ENCODE measurements at regions not wholly inside any gene's neighbourhood (a gene's known extent, or its start where the extent isn't known, plus 50 kb on each side); places are given as distances from the start of the nearest gene placed in this dataset.
"Not testable (repeated sequence)": the region's sequence is repeated elsewhere in the genome, so short reads cannot be mapped to it uniquely, and the experiment has no call there.

- FAIRE-seq (no peak), DNase-seq (ENCODE audit: low spot score) (no peak)
Observed at GRCh38 chr15:35211240-35211902, 126.3 kb upstream of the NANOGP8 start.

DNA sequence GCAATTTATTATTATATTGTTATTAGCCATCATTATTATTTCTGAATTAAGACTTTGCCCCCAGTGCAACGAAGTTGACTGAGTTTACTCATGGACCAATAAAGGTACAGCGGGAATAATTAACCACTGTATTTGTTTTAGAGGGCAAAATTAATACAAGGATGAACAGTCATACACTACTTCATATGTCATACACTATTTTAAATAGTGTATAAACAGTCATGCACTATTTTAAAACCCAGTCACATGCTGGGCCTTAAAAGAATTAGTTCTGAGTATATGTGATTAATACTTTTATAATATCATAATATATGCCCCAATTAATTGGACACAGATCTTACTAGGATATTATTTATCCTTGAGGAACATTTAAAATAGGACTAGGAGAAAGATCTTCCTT, 125.3 kb upstream of the NANOGP8 start:
- FAIRE-seq: no peak
- DNase-seq (ENCODE audit: low spot score): no peak

GRCh38 chr15:35209838-35210237, 124.7 kb upstream of the NANOGP8 start:
- no peak for DNase-seq (ENCODE audit: low spot score)
- no peak for FAIRE-seq

DNA sequence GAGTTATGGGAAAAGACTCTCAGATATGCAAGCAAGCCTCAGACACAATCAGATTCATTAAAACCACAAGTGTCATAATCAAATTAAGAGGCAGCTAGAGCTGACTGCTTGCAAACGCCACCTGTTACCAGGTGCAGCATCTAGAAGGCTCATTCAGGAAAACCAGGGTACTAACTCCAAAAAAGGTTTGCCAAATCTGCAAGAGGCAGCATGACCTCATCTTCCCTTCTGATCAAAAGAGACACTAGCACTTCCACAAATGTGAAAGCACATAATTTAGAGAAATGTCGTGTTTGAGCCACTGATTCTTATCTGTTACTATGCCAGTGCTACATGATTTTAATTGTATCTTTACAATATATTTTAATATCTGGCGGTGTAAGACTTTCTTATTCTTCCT, 123.3 kb upstream of the NANOGP8 start:
- DNase-seq (ENCODE audit: low spot score): no peak
- no peak for FAIRE-seq

DNA sequence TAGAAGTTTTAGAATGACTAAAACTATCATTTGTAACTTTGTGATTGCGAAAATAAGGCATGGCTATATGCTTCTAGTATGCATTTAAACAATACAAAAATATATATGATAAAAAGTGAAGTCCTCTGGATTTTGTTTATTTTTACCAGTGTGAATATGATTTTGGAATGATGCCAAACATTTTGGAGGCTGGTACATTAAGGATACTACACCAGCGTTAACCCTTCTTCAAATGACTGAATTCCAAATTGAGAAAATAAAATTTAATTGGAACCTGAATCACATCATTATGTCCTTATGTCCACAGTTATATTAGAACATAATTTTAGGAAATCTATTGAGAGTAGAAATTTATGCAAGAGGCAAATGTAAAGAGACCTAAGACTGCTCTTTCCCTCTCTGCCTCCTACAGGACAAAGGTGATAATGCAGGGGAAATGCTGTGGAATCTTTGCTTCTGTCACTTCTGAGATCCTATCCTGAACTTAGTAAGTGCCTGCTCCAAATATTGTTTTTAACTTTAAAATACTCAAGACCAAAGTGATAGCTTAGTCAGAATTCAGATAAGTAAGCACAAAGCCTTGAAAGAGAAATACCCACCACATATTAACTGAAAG, 121.1 kb upstream of the NANOGP8 start:
- FAIRE-seq (peak; percentile 55), DNase-seq (ENCODE audit: low spot score) (peak; percentile 9)

GRCh38 chr15:35198197-35198596, 113.1 kb upstream of the NANOGP8 start:
- DNase-seq (ENCODE audit: low spot score) (no peak), FAIRE-seq (no peak)

GRCh38 chr15:35197754-35198153, 112.7 kb upstream of the NANOGP8 start:
- DNase-seq (ENCODE audit: low spot score) (no peak), FAIRE-seq (no peak)

DNA sequence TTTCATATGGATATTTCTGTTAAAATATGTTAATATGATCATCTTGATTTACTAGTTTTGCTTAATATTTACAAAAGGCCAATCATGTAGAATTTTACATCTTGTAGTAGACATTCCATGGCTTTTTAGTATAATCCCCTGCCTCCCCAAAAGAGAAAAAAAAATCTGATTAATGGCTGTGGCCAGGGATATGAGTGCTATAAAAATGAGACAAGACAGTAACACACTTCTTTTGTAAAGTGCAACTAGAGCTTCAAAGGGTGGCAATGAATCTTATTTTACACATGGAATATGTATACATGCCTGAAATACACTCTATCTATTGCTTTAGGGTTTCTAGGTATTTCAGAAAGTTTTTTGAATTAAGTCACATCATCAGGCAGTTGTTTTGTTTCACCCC, 112.2 kb upstream of the NANOGP8 start:
- FAIRE-seq: no peak
- no peak for DNase-seq (ENCODE audit: low spot score)

DNA sequence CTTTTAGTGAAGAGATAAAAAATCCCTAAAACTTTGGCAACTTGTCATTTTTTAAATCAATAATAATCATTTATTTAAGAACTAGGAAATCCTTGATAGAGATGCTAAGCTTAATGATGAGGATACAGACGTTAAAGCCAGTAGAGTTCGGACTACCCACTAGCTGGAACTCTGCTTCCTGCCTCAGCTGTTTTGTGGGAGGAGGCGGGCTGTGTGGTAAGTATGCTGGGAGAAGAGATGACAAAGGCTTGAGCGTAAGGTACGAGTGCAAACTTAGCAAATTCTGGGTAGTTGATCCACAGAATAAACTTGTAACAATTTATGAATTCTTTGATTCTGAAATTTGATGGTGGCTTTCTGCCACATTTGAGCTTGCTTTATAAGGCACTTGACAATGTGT, 111.2 kb upstream of the NANOGP8 start:
- no peak for FAIRE-seq

DNA sequence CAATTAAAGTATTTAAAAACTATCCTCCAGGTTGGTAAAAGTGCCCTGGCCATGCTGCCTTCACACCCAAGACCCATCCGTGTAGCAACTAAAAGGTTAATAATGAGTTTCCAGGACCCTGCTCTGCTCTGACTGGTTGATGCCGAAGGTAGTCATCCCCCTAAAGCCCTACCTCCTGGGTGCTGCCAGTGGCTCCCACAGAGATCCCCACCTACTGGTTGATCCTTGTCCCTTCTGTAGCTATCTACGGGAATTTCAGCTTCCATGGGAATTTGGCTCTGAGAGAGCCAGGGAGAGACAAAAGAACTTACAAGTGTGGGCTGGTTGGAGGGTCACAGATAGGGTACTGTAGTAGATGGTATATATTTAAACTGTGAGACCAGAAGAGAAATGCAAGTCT, 110.6 kb upstream of the NANOGP8 start:
- FAIRE-seq (no peak), DNase-seq (ENCODE audit: low spot score) (no peak)

More for the DNA sequence above, 111.2 kb upstream of the NANOGP8 start:
- DNase-seq (ENCODE audit: low spot score): no peak

DNA sequence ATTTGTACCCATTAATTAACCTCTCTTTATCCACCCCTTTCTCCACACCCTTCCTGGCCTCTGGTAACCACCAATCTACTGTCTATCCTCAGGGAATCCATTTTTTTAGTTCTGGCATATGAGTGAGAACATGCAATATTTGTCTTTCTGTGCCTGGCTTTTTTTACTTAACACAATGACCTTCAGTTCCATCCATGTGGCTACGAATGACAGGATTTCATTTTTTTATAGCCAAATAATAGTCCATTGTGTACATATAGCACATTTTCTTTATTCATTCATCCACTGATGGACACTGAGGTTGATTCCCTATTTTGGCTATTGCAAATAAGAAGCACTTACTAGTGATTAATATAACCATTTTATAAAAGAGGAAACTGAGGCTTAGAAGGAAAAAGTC, 109.9 kb upstream of the NANOGP8 start:
- DNase-seq (ENCODE audit: low spot score): no peak
- no peak for FAIRE-seq

GRCh38 chr15:35194296-35194695, 109.2 kb upstream of the NANOGP8 start:
- FAIRE-seq: no peak

DNA sequence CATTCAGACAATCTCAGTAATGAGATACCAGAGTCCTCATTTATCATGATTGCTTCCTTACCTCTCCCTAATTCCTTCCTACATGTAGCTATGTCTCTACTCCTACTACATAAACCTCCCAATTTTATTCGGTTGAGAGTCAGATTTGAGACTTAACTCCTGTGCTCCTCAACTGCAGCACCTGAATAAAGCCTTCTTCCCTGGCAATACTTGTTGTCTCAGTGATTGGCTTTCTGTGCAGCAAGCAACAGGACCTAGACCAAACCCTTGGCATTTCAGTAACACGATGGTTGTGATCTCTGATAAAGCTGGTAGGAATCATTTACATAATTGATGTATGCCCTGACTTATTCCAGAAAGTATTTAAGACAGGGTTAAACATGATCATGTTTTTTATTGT, 106.7 kb upstream of the NANOGP8 start:
- no peak for FAIRE-seq
- no peak for DNase-seq (ENCODE audit: low spot score)

More at GRCh38 chr15:35194296-35194695, 109.2 kb upstream of the NANOGP8 start:
- DNase-seq (ENCODE audit: low spot score): no peak

DNA sequence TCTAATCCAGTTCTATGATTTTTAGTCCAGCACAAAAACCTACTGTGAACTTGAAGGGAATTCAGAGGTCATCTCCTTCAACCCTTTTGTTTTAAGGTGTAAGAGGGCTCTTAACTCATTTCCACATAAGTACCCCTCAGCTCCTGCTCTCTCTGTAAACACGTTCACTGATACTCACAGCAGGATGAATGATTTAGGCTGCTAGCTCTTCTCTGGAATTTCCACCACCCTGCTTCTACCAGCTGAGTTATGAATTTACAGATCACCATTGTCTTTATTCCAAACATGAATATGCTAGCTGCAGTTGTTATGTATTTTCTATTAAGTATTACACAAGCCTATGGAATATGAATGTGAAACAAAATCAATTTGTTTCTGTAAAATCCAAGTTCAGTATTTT, 101.3 kb upstream of the NANOGP8 start:
- FAIRE-seq: no peak
- DNase-seq (ENCODE audit: low spot score): no peak

DNA sequence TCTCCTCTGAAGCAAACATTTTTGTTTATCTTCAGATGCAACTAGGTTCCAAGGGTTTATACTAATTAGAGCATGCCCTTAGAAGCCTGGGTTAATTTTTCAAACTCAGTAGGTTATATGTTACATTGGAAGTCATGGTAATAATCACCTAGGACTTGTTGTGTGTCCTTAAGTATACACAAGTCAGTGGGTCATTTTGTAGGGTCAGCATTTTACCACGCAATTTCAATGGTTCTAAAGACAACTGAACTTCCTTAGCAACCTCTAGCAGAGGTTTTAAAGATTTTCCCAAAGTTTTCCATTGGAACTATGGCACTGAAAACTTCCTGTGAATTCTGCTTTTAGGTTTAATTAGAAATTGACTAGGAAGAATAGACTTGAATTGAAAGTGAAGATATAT, 99.6 kb upstream of the NANOGP8 start:
- no peak for DNase-seq (ENCODE audit: low spot score)

DNA sequence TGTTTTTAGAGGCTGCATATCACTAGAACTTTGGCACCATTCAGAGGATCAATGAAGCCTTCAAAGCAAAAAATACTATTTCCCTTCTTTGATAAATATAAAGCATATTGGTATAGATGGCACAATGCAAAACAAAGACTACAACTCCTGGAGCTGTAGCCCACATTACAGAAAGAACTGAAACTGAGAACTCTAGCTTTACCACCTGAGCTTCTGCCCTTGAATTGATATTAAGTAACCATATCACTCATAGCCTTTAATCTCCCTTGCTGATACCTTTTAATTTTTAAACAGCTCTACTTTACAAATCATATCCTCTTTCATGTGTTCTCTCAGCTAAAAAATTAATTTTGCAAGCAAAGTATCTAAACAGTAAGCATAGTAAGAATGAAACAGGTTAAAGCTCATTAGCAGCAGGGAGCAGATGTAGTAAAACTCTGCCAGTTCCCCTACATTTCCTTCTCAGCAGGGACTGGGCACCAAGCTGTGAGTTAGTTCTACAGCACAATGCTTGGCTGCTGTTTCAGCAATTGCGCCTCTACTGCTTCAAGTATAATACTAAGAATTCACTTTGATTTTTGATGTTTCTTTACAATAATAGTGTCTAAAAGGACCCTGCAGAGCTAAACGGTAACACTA, 97.9 kb upstream of the NANOGP8 start:
- DNase-seq (ENCODE audit: low spot score) (no peak), FAIRE-seq (no peak)

More for the DNA sequence above, 99.6 kb upstream of the NANOGP8 start:
- FAIRE-seq: no peak

DNA sequence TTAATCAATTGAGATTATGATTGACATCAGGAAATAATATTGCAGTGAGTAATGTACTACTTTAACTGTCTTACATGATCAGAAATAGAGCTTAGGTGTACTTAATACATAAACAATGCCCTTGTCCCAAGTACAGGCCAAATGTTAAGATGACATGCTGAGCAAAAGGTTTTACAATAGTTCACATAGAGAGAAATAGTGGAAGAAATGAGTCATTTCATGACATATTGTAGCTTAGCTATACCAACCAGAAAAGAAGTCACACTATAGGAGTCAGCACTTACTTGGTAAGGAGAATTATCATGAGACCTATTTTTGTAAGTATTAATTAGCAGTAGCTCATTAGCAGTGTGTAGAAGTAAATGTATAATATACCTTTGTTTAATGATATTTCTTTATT, 96.4 kb upstream of the NANOGP8 start:
- DNase-seq (ENCODE audit: low spot score) (no peak), FAIRE-seq (no peak)

GRCh38 chr15:35179739-35180138, 94.6 kb upstream of the NANOGP8 start:
- FAIRE-seq: no peak
- no peak for DNase-seq (ENCODE audit: low spot score)

DNA sequence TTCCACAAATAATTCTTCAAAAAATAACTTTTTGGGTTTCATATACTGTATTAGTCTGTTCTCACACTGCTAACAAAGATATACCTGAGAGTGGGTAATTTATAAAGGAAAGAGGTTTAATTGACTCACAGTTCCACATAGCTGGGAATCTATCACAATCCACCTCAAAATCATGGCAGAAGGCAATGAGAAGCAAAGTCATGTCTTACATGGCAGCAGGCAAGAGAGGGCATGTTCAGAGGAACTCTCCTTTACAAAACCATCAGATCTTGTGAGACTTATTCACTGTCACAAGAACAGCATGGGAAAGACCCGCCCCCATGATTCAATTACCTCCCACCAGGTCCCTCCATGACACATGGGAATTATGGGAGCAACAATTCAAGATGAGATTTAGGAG, 93.1 kb upstream of the NANOGP8 start:
- not testable (repeated sequence) for DNase-seq (ENCODE audit: low spot score); FAIRE-seq

GRCh38 chr15:35174948-35175347, 89.9 kb upstream of the NANOGP8 start:
- FAIRE-seq: no peak

DNA sequence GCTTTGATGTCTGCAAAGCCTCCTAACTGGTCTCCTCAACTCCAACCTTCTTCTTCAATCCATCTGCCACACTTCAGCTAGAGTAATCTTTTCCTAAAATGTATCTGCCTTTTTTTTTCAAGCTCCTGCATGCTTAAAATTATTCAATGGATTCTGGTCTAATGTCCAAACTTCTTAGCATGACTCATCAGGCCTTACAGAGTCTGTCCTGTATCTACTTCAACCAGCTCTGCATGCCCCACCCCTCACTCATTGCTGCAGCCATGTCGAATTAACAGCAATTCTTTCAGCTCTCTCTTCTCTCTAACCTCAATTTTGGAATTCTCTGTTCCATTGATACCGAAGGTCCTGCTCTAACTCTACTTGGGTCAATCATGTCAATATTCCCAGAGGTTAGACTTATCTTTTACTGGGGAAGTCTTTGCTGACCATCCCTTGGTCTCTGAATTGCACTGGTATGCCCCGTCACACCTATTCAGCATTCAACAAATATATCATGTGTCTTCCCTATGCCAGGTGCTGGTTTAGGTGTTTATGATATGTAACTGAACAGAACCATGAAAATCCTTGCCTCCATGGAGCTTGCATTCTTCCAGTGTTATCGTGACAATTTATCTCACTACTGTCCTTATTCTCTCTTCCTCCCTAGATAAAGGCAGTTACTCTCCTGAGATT, 88.5 kb upstream of the NANOGP8 start:
- FAIRE-seq: no peak

More at GRCh38 chr15:35174948-35175347, 89.9 kb upstream of the NANOGP8 start:
- no peak for DNase-seq (ENCODE audit: low spot score)

GRCh38 chr15:35170207-35170606, 85.1 kb upstream of the NANOGP8 start:
- no peak for DNase-seq (ENCODE audit: low spot score)
- no peak for FAIRE-seq

More for the DNA sequence above, 88.5 kb upstream of the NANOGP8 start:
- DNase-seq (ENCODE audit: low spot score): no peak

Data from RCC 7860 (cell line).